IPS DF 6.9 (cell line): ENCODE measurements at regions not wholly inside any gene's neighbourhood (a gene's known extent, or its start where the extent isn't known, plus 50 kb on each side); places are given as distances from the start of the nearest gene placed in this dataset.

Experiments used
- DNase-seq: peaks from one replicate; pipeline ENCODE4 v3.0.0-alpha.2; 2013; ENCODE audit warnings: low read depth, low spot score
- H3K27ac ChIP-seq: one replicate; pipeline ENCODE4 v1.5.1; 2013; ENCODE audit warnings: low read length, control low read depth
- H3K27me3 ChIP-seq: 2 replicates; pipeline ENCODE4 v1.6.1; 2013; ENCODE audit warnings: mild to moderate bottlenecking, low read length; ENCODE audit not compliant: control insufficient read depth, insufficient read depth
- H3K36me3 ChIP-seq: 2 replicates; pipeline ENCODE4 v1.6.1; 2013; ENCODE audit warnings: low read length; ENCODE audit not compliant: control insufficient read depth, insufficient read depth
- H3K4me1 ChIP-seq: 2 replicates; pipeline ENCODE4 v1.6.1; 2013; ENCODE audit warnings: low read length; ENCODE audit not compliant: control insufficient read depth, insufficient read depth
- H3K4me3 ChIP-seq: 2 replicates; pipeline ENCODE4 v1.5.1; 2013; ENCODE audit warnings: mild to moderate bottlenecking, low read length
- H3K9me3 ChIP-seq: 2 replicates; pipeline ENCODE4 v1.6.1; 2013; ENCODE audit warnings: low read length, inconsistent platforms; ENCODE audit not compliant: control insufficient read depth, insufficient read depth
- WGBS: extraction: QIAGEN DNeasy Blood & Tissue Kit; methylation state at CpG from one replicate; pipeline ENCODE4 v1.1.7; 2013; ENCODE audit warnings: mixed read lengths, missing lambda C conversion rate; ENCODE audit not compliant: insufficient read length, insufficient coverage; 5-methylcytosine and 5-hydroxymethylcytosine counted together

DNA sequence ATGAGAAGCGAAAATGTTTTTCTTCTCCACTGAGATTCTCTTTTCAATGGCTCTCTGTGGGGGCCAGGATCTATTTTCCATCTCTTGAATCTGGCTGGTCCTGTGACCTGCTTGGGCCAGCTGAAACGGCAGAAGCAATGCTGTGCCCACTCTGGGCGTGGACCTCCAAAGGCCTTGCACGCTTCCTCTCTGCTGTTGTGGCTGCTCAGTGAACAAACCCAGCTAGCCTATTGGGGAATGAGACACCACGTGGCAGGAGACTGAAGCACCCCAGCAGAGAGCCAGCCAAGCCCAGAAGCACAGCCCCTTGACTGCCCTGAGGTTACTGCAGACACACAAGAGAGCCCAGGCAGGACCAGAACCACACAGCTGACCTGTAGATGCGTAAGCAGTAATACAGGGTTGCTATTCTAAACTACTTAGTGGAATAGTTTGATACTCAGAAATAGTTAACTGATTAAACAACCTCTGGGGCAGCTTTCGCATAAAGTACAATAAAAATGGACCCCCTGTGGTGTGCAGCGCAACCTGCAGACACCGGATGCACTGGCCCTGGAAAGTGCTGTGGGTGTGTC, 221.7 kb upstream of the SH3BP4 start:
- no CpG with 5 or more reads among the region's 9 CpGs for WGBS
- H3K27ac ChIP-seq = no peak overlapping the region

DNA sequence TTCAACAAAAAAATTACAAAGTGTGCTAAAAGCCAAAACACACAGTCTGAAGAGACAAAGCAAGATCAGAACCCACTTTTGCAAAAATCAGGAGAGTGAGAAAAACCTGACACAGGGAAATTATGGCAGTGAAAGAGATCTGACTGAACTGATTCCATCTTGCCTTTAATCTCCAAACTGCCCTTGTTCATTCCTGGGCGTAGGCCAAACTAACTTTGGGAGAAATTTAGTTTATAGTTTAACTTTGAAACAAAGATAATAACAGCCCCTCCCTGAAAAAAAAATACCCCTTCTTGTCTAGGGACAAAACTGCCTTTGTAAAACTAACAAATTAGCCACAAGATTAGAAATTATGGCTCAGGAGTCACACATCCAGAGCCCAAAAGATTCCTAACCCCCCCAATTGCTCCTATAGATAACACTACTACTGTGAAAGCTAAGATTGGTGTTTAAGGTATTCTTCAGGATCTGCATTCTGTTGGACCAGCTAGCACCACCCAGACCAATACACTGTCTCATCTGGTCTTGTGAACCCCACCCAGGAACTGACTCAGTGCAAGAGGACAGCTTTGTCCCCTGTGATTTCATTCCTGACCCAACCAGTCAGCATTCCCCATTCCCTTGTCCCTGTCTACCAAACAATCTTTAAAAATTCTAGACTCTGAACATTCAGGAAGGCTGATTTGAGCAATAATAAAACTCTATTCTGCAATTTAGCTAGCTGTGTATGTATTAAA, 226.1 kb upstream of the SH3BP4 start:
- Histone ChIP-seq H3K4me1 (no peaks in the 10 kb centered on the region), H3K9me3 (no peaks in the 10 kb centered on the region), H3K27ac (no peak overlapping the region), H3K4me3 (no peak overlapping the region), H3K27me3 (no peaks in the 10 kb centered on the region), H3K36me3 (no peaks in the 10 kb centered on the region)
- no peak for DNase-seq
- no CpG with 5 or more reads among the region's 1 CpG for WGBS

More for the DNA sequence above, 221.7 kb upstream of the SH3BP4 start:
- Histone ChIP-seq H3K27me3 (no peaks in the 10 kb centered on the region), H3K9me3 (no peaks in the 10 kb centered on the region), H3K4me3 (no peak overlapping the region), H3K36me3 (no peaks in the 10 kb centered on the region), H3K4me1 (no peaks in the 10 kb centered on the region)
- DNase-seq = no peak

DNA sequence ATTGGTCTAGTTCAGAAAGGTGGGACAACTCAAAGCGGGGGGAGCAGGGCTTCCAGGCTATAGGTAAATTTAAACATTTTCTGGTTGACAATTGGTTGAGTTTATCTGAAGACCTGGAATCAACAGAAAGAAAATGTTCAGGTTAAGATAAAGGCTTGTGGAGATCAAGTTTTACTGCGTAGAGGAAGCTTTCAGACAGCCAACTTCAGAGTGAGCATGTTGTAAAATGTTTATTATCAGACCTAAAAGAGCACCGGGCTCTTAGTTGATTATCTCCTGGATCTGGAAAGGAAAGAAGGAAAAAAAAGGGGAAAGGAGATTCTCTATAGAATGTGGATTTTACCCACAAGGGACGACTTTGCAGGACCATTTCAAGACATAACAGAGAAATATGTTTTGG, 227.0 kb upstream of the SH3BP4 start:
- H3K27ac ChIP-seq = no peak overlapping the region
- H3K27me3 ChIP-seq = no peaks in the 10 kb centered on the region
- H3K4me3 ChIP-seq = no peak overlapping the region
- no peaks in the 10 kb centered on the region for H3K36me3 ChIP-seq
- WGBS = no CpG with 5 or more reads among the region's 4 CpGs
- no peaks in the 10 kb centered on the region for H3K9me3 ChIP-seq
- DNase-seq = no peak
- no peaks in the 10 kb centered on the region for H3K4me1 ChIP-seq

DNA sequence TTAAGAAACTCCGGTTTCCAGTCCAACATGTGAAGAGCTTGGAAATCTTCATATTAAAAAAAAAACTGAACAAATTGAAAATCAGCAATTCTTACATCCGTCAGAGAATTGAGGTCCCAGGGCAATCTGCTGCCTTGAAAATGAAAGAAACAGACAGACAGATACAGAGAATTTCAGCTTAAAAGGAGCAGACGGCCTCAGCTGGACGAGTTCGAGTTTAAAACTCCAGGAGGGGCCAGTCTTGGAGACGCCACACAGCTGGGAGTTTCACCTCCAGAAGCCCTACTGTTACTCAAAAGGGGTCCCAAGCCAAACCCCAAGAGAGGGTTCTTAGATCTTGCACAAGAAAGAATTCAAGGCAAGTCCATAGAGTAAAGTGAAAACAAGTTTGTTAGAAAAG, 226.5 kb upstream of the ARL4C start:
- DNase-seq = no peak
- no peaks in the 10 kb centered on the region for H3K4me1 ChIP-seq
- WGBS = no CpG with 5 or more reads among the region's 6 CpGs
- H3K27me3 ChIP-seq = no peaks in the 10 kb centered on the region
- no peak overlapping the region for H3K4me3 ChIP-seq
- no peak overlapping the region for H3K27ac ChIP-seq
- H3K36me3 ChIP-seq = no peaks in the 10 kb centered on the region
- no peaks in the 10 kb centered on the region for H3K9me3 ChIP-seq

DNA sequence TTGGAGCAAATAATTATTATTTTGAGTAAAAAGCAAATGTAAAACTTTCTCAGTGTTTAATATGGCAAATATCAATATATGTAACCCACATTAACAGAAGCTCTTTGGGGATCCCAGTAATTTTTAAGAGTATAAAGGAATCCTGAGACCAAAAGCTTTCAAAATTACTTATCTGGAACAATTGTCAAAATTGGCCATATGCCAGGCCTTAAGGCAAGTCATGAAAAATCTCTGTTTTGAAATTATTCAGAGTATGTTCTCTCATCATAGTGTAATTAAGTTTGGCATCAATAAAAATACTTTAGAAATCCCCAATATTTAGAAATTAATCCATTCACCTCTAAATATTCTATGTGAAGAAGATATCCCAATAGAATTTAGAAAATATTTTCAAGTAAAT, 225.3 kb upstream of the ARL4C start:
- H3K27me3 ChIP-seq = no peaks in the 10 kb centered on the region
- no peaks in the 10 kb centered on the region for H3K9me3 ChIP-seq
- H3K4me1 ChIP-seq = no peaks in the 10 kb centered on the region
- no peak for DNase-seq
- H3K36me3 ChIP-seq = no peaks in the 10 kb centered on the region
- H3K27ac ChIP-seq = no peak overlapping the region
- no peak overlapping the region for H3K4me3 ChIP-seq

DNA sequence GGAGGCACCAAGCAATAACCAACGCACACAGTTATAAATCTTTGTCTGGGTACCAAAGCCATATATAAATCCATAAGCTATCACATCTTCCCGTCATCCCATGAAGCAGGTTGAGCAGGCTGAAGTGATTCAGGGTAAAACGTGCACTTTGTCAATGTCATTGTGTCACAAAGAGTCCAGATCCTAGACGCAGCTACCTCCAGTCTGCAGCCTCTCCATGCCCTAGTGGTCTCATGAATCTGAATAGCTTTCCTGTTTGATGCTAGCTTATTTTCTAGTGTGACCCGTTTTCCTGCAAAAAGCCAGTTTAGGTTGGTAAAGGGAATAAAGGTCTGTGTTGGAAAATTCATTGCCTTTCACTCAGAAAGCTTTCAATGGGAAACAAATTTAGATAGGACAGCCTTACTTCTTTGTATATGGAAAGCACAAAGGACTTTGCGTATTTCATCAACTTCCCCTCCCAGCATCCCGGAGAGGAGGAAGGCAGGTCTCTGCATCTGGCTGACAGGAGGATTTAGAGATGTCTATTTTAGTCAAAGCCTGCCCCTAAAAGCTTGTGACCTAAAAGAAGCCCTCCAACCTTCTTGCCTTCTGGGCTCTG, 222.3 kb upstream of the ARL4C start:
- Histone ChIP-seq H3K27ac (no peak overlapping the region), H3K36me3 (no peaks in the 10 kb centered on the region), H3K4me3 (no peak overlapping the region), H3K27me3 (0 out of 2 replicates have a peak, but pooled peaks cover 1% of the 10 kb centered on the region), H3K4me1 (no peaks in the 10 kb centered on the region), H3K9me3 (no peaks in the 10 kb centered on the region)
- no CpG with 5 or more reads among the region's 7 CpGs for WGBS
- no peak for DNase-seq

DNA sequence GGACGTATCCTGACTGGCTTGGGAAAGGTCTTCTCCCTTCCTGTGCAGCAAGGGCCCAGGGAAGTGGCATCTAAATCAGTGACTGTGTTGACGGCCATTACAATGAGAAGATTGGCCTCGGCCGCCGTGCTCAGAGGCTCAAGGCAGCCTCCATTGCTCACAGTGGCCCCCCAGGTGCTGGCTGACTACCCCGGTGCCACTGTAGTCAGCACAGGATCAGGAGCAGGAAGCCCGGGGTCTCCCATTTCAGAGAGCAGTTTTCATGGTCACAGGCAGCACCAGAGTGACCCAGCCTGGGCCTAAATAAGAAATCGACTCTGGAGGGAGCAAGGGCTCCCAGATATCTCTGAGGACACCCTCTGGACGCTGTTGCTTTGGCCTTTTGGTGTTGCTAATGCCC, 219.4 kb upstream of the ARL4C start:
- no peak overlapping the region for H3K4me3 ChIP-seq
- no CpG with 5 or more reads among the region's 9 CpGs for WGBS
- H3K27me3 ChIP-seq = 0 out of 2 replicates have a peak, but pooled peaks cover 1% of the 10 kb centered on the region
- H3K36me3 ChIP-seq = no peaks in the 10 kb centered on the region
- no peaks in the 10 kb centered on the region for H3K9me3 ChIP-seq
- no peaks in the 10 kb centered on the region for H3K4me1 ChIP-seq
- no peak overlapping the region for H3K27ac ChIP-seq
- DNase-seq = no peak

DNA sequence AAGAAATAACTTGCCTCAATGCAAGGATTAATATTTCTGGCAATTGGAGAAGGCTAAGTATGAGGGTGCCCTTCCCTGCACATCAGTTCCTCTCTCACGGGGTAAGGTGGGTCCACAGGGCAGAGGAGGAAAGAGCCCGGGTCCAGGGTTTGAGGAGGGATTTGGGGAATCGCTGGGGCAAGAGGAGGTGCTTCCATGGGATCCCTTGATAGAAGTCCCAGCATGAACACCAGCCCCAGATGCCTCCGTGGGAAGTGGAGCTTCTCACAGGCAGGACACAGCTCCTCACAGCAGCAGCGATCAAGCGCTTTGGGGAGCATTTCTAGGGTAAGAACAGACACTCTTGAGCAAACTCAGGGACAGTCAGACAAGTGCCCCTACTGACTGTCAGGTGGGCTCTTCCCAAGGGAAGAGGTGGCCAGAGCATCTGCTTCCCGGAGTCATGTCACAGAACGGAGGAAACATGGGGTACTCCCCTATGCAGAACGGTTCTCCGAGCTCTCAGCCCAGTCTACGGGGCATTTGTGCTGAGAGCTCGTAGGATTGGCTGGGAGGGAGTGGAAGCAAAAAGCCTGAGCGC, 218.9 kb upstream of the ARL4C start:
- no CpG with 5 or more reads among the region's 13 CpGs for WGBS
- H3K9me3 ChIP-seq = no peaks in the 10 kb centered on the region
- no peaks in the 10 kb centered on the region for H3K36me3 ChIP-seq
- H3K27me3 ChIP-seq = 0 out of 2 replicates have a peak, but pooled peaks cover 1% of the 10 kb centered on the region
- 0 out of 2 replicates have a peak, but pooled peaks cover under 1% of the 10 kb centered on the region for H3K4me1 ChIP-seq
- no peak for DNase-seq
- no peak overlapping the region for H3K27ac ChIP-seq
- H3K4me3 ChIP-seq = no peak overlapping the region

DNA sequence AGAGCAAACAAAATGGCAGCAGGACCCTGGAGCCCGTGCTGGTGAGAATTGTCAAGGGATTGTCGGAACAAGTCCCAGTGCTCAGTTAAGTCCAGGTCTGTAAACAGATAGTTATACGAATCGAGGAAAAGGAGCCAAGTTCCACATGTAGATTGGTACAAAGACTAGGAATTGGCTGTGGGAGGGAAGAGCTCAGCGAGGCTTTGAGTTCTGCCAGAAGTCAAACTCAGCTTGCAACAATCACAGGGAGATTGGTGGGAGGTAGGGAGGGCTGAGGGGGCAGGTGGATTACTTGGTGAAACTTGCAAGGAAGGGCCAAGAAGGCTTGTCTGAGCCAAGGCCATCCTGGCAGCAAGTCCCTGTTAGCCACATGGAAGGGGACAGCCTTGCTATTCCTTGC, 217.8 kb upstream of the ARL4C start:
- DNase-seq = no peak
- H3K4me1 ChIP-seq = peaks cover 1% of the 10 kb centered on the region; the same call in 1 of the 2 replicates
- no peak overlapping the region for H3K27ac ChIP-seq
- H3K27me3 ChIP-seq = peaks cover 2% of the 10 kb centered on the region; the same call in 1 of the 2 replicates
- WGBS = no CpG with 5 or more reads among the region's 5 CpGs
- no peaks in the 10 kb centered on the region for H3K36me3 ChIP-seq
- H3K4me3 ChIP-seq = no peak overlapping the region
- no peaks in the 10 kb centered on the region for H3K9me3 ChIP-seq

DNA sequence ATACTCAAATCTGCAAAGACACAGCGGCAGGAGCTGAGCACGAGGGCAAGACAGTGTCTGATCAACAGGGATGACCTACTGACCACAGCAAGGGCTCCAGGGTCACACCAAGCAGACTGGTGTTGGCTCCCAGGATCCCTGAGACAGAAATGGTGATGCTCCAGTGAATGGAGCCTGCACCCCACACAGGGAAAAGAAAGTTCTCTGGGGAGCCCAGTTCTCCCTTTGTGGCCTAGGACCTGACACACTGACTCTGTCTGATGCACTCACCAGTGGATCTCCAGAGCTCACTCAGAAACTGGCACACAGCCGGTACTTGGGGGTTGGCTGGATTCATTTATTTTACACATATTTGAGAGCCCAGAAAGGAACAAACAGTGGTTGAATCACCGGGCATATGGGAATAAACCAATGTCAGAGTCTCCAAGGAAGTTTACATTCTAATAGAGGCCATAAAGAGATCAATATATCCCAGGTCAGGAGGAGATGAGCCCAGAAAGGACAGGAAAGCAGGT, 215.6 kb upstream of the ARL4C start:
- peaks cover 1% of the 10 kb centered on the region; the same call in 1 of the 2 replicates for H3K4me1 ChIP-seq
- WGBS = no CpG with 5 or more reads among the region's 4 CpGs
- no peak for DNase-seq
- H3K4me3 ChIP-seq = no peak overlapping the region
- peaks cover 3% of the 10 kb centered on the region; the same call in 1 of the 2 replicates for H3K27me3 ChIP-seq
- H3K9me3 ChIP-seq = no peaks in the 10 kb centered on the region
- H3K27ac ChIP-seq = no peak overlapping the region
- H3K36me3 ChIP-seq = no peaks in the 10 kb centered on the region
